ENCODE measurements at regions not wholly inside any gene's neighbourhood (a gene's known extent, or its start where the extent isn't known, plus 50 kb on each side); places are given as distances from the start of the nearest gene placed in this dataset.
"Not testable (repeated sequence)": the region's sequence is repeated elsewhere in the genome, so short reads cannot be mapped to it uniquely, and the experiment has no call there.

DNA sequence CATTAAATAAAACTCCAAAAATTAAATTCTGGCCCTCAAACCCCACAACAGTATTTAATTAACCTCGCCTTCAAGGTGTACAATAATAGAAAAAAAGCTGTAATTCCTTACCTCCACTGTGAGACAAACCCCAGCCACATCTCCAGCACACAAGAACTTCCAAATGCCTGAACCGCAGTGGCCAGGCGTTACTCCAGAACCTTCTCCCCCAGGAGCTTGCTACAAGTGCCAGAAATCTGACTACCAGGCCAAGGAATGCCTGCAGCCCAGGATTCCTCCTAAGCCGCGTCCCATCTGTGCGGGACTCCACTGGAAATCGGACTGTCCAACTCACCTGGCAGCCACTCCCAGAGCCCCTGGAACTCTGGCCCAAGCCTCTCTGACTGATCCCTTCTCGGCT lies 163.2 kb downstream of the ADRA2C start:
- not testable (repeated sequence) for H3K36me3 ChIP-seq; H3K4me3 ChIP-seq; H3K4me1 ChIP-seq; DNase-seq (ENCODE audit: low spot score); H3K27ac ChIP-seq; H3K9me3 ChIP-seq; H3K27me3 ChIP-seq

DNA sequence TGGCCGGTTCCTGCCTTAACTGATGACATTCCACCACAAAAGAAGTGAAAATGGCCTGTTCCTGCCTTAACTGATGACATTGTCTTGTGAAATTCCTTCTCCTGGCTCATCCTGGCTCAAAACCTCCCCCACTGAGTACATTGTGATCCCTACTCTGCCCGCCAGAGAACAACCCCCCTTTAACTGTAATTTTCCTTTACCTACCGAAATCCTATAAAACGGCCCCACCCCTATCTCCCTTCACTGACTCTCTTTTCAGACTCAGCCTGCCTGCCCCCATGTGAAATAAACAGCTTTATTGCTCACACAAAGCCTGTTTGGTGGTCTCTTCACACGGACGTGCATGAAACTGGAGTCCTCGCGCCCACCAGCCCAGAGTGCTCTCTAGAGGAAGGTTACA lies 166.5 kb downstream of the ADRA2C start:
- H3K9me3 ChIP-seq; H3K4me3 ChIP-seq; H3K36me3 ChIP-seq; DNase-seq (ENCODE audit: low spot score); H3K27me3 ChIP-seq; H3K4me1 ChIP-seq; H3K27ac ChIP-seq: not testable (repeated sequence)

DNA sequence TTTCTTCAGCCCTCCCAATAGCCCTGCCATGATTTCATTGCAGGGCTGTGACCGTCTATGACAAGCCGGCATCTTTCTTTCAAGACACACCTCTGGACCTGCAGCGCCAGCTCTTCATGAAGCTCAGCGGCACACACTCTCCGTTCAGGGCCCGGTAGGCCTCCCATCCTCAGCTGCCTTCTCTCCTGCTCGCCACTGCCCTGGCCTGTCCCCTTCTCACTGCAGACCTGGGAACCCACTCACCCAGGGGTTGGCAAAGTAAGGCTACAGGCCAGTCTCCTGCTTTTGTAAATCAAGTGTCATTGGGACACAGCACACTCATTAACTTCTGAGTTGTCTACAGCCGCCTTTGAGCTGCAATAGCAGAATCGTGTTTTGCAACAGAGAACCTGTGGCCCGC lies 169.2 kb downstream of the ADRA2C start:
- not testable (repeated sequence) for H3K27ac ChIP-seq; H3K4me1 ChIP-seq; DNase-seq (ENCODE audit: low spot score)

DNA sequence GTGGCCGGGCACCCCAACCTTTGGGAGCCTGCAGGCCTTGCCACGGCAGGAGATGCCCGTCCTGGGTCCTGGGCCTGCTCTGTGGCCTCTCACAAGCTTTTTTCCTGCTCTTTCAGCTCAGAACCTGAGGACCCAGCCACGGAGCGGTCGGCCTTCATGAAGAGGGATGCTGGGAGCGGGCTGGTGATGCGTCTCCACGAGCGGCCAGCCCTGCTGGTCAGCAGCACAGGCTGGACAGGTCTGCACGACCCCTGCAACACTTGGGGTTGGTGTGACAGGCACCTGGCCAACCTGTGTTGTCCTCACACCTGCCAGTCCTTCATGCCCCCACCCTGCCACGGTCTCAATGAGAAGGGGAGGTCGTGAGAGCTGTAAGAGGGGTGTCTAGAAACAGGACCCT lies 170.0 kb downstream of the ADRA2C start:
- Histone ChIP-seq H3K27me3 (no peaks in the 10 kb centered on the region), H3K36me3 (no peaks in the 10 kb centered on the region), H3K27ac (no peak overlapping the region), H3K4me3 (no peak overlapping the region), H3K4me1 (no peaks in the 10 kb centered on the region), H3K9me3 (no peaks in the 10 kb centered on the region)
- DNase-seq (ENCODE audit: low spot score) = no peak
- TF ChIP-seq, protein P1, sequence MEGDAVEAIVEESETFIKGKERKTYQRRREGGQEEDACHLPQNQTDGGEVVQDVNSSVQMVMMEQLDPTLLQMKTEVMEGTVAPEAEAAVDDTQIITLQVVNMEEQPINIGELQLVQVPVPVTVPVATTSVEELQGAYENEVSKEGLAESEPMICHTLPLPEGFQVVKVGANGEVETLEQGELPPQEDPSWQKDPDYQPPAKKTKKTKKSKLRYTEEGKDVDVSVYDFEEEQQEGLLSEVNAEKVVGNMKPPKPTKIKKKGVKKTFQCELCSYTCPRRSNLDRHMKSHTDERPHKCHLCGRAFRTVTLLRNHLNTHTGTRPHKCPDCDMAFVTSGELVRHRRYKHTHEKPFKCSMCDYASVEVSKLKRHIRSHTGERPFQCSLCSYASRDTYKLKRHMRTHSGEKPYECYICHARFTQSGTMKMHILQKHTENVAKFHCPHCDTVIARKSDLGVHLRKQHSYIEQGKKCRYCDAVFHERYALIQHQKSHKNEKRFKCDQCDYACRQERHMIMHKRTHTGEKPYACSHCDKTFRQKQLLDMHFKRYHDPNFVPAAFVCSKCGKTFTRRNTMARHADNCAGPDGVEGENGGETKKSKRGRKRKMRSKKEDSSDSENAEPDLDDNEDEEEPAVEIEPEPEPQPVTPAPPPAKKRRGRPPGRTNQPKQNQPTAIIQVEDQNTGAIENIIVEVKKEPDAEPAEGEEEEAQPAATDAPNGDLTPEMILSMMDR (IDR thresholded peaks at IDR 0.05) = no peak

More for the DNA sequence above, 169.2 kb downstream of the ADRA2C start:
- not testable (repeated sequence) for H3K4me3 ChIP-seq, H3K27me3 ChIP-seq, H3K36me3 ChIP-seq, H3K9me3 ChIP-seq

DNA sequence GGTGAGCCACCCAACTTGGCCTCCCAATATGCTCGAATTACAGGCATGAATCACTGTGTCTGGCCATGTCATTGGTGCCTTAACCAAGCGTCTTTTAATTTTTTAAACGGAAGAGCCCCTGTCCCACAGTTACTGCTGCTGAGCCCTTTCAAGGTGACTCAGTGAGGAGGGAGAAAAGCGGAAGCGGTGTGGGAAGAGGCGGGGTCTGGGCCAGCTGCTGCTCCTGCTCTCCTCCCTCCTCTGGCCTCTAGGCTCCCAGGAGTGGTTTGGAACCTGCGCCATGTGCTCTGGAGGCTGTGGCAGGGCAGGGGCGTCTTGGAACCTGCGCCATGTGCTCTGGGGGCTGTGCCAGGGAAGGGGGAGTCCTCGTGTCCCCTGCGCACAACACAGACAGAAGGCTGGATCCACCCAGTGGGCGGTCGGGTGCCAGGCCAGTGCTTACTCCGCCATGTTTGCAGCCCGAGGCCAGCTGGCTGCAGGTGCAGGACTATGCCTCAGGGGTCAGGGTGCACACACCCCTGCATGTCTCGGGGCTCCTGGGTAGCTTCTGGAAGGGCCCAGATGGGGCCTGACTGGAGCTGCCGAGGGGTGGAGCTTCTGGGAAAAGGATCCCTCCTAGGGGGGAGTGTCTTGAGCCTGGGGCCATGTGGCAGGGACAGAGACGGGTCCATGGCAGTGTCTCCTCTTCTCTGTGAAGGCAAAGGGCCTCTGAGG lies 171.8 kb downstream of the ADRA2C start:
- H3K4me3 ChIP-seq; DNase-seq (ENCODE audit: low spot score); H3K9me3 ChIP-seq; H3K27ac ChIP-seq; H3K4me1 ChIP-seq; H3K36me3 ChIP-seq; H3K27me3 ChIP-seq: not testable (repeated sequence)

DNA sequence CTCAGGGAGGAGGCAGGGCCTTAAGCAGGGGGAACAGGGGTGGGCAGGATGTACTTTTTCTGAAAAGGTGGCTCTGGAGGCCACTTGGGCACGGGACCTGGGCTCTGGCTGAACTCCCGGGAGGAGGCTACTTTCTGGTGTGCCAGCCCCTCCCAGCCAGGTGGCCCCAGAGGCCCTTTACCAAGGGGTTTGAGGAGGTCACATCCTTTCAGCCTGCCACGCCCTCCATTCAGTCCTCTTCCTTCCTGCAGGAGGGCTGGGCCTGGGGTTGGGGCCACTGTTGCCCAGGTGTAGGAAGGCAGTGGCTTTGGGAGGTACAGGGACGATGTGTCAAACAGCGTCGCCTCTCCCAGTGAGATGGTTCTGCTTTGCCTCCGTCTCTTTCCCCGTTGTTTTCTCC lies 172.5 kb downstream of the ADRA2C start:
- not testable (repeated sequence) for H3K27me3 ChIP-seq, H3K4me3 ChIP-seq

DNA sequence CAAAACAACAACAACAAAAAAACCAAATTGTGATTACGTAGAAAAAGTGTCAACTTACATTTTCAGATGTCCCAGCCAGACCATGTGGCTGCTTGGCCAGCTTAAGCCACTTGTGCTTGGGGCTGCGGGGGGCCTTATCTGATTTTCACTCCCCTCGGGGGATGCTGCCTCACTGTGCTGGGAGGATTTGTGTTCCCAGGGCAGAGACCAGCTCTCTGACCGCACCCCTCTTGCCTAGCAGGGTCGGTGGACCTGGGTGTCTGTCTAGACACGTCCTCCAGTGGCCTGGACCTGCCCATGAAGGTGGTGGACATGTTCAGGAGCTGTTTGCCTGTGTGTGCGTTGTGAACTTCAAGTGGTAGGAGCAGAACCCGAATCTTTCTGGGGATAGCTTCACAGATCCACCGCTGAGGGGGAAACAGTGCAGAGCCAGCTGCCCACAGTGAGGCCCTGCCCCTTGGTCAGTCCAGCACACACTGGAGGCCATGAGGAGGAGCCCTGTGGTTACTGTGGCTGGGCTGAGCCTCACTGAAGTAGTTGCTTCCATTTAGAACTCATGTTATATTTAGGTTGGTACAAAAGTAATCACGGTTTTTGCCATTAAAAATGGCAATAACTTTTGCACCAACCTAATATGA lies 173.9 kb downstream of the ADRA2C start:
- not testable (repeated sequence) for H3K9me3 ChIP-seq; H3K4me3 ChIP-seq; H3K36me3 ChIP-seq; DNase-seq (ENCODE audit: low spot score); H3K27ac ChIP-seq; H3K4me1 ChIP-seq; H3K27me3 ChIP-seq

More for the DNA sequence above, 172.5 kb downstream of the ADRA2C start:
- H3K27ac ChIP-seq; H3K9me3 ChIP-seq; H3K4me1 ChIP-seq; DNase-seq (ENCODE audit: low spot score); H3K36me3 ChIP-seq: not testable (repeated sequence)

DNA sequence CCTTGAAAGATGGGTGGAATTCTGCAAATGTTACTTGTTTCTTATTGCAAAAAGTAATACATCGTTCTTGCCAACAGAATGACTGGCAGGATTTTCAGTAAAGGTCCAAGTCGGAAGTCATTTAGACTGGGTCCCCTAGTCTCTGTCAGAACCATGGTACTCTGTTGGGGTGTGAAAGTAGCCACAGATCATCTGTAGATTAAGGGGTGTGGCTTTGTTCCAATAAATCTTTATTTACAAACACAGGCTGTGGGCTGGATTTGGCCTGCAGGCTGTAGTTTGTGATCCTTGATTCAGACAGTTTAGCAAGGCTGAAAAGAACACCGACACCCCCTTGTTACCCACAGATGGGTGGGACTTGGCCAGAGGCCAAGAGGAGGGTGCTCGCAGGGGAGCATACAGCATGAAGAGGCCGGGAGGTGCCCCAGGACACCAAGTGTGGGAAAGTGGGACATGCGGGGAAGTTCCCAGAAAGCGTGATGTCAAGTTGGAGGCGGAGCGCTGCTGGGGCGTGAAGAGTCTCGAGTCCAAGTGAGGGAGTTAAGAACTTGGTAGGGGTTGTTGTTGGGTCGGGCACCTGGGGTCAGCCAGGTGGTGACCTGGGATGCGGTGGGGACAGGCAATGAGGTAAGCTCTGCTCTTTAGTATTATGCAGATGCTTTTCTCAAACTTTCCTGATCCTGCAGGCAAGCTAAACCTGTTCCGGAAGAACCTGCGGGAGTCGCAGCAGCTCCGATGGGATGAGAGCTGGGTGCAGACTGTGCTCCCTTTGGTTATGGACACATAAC lies 175.7 kb downstream of the ADRA2C start:
- H3K27ac ChIP-seq; DNase-seq (ENCODE audit: low spot score); H3K4me1 ChIP-seq; H3K4me3 ChIP-seq; H3K27me3 ChIP-seq; H3K36me3 ChIP-seq; H3K9me3 ChIP-seq: not testable (repeated sequence)

DNA sequence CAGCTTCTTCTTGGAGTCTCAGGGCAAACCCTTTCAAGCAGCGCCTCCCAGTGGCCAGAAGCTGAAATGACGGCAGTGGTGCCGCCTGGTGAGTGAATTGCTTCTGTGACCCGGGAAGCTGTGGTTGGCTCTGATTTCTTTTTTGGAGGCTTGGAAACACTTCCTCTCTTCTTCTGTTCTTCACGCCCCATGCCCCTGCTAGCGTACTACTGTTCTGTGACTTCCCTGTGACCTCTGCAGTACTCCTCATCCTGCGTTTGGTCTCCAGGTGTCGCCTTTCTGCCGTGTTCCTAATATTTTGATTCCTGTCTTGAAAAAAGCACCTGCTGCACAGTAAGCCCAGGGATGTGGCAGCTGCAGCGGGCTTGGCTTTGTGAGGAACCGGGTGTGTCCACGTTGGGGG lies 176.4 kb downstream of the ADRA2C start:
- not testable (repeated sequence) for H3K36me3 ChIP-seq, H3K27ac ChIP-seq, H3K4me3 ChIP-seq, H3K9me3 ChIP-seq, H3K4me1 ChIP-seq, H3K27me3 ChIP-seq
- TF ChIP-seq, protein P1 (IDR thresholded peaks at IDR 0.05) = peak; percentile 54 to 69
- peak; percentile 73 for DNase-seq (ENCODE audit: low spot score)

DNA sequence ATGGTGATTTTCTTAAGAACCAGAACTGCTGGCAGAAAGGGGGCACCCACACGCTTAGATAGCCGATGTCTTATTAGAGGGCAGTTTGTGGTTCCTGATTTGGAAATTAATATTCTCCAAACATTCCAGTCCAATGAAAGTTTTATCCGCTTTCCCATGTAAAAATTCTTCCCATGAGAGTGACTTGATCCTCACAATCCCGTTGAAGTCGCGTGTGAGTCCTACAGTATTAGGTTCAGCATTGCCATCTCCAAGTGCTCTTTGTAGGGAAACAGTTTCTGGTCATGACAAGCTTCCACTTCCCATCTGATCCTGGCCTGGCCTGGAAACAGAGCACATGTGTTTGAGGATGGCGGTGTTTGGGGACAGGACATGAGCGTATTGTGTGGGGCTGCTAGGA lies 176.9 kb downstream of the ADRA2C start:
- H3K4me3 ChIP-seq; DNase-seq (ENCODE audit: low spot score); H3K36me3 ChIP-seq; H3K27me3 ChIP-seq; H3K4me1 ChIP-seq; H3K27ac ChIP-seq; H3K9me3 ChIP-seq: not testable (repeated sequence)

Measured in right atrium auricular region (tissue), 2 donors.